ENCODE measurements at regions not wholly inside any gene's neighbourhood (a gene's known extent, or its start where the extent isn't known, plus 50 kb on each side); places are given as distances from the start of the nearest gene placed in this dataset.

GRCh38 chr6:132244744-132245143, 156.5 kb downstream of the MOXD1 start:
- no peak for TF ChIP-seq POLR2AphosphoS5 (IDR thresholded peaks at IDR 0.05; ENCODE audit: borderline replicate concordance, low read depth, low read length)
- no peak for TF ChIP-seq EZH2 (IDR thresholded peaks at IDR 0.05)
- no peak for TF ChIP-seq FOXP2 (optimal IDR thresholded peaks at IDR 0.05; ENCODE audit: control extremely low read depth, extremely low read length, insufficient read depth)
- no peaks in the 10 kb centered on the region for H3K9me3 ChIP-seq (ENCODE audit: low read depth, low read length)
- no peaks in the 10 kb centered on the region for H3K36me3 ChIP-seq (ENCODE audit: insufficient read depth, low read length)

GRCh38 chr6:132236744-132237143, 164.5 kb downstream of the MOXD1 start:
- no peaks in the 10 kb centered on the region for H3K9me3 ChIP-seq (ENCODE audit: low read depth, low read length)
- no peak for TF ChIP-seq FOXP2 (optimal IDR thresholded peaks at IDR 0.05; ENCODE audit: control extremely low read depth, extremely low read length, insufficient read depth)
- no peak for TF ChIP-seq POLR2AphosphoS5 (IDR thresholded peaks at IDR 0.05; ENCODE audit: borderline replicate concordance, low read depth, low read length)
- no peak for TF ChIP-seq EZH2 (IDR thresholded peaks at IDR 0.05)
- H3K36me3 ChIP-seq (ENCODE audit: insufficient read depth, low read length): no peaks in the 10 kb centered on the region
- no peak overlapping the region for H3K9ac ChIP-seq (ENCODE audit: insufficient read length)
- H3K27ac ChIP-seq: no peak overlapping the region
- DNase-seq (ENCODE audit: low read depth, low spot score): no peak
- no peak overlapping the region for H3K4me3 ChIP-seq

More at GRCh38 chr6:132244744-132245143, 156.5 kb downstream of the MOXD1 start:
- H3K4me3 ChIP-seq: no peak overlapping the region
- no peak overlapping the region for H3K9ac ChIP-seq (ENCODE audit: insufficient read length)
- H3K27ac ChIP-seq: no peak overlapping the region
- no peak for DNase-seq (ENCODE audit: low read depth, low spot score)

DNA sequence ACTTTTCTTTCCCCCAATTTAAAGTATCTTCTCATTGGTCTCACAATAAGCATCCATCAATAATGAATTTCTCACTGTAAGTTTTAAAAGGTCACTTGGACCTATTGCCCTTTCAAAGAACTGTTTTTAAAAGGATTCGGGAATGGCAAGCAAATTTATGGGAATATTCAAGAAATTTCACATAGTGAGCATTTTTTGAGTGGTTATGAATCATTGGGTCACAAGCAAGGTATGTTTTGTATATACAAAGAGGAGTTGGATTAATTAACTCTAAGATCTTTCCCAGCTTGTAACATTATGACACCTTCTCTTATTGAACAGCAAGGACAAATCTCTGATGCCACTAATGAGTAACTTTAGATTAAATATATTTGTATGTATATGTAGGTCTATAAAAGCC, 165.0 kb downstream of the MOXD1 start:
- H3K36me3 ChIP-seq (ENCODE audit: insufficient read depth, low read length): no peaks in the 10 kb centered on the region
- DNase-seq (ENCODE audit: low read depth, low spot score): no peak
- H3K4me3 ChIP-seq: no peak overlapping the region
- no peak overlapping the region for H3K27ac ChIP-seq
- H3K9ac ChIP-seq (ENCODE audit: insufficient read length): no peak overlapping the region
- TF ChIP-seq POLR2AphosphoS5 (IDR thresholded peaks at IDR 0.05; ENCODE audit: borderline replicate concordance, low read depth, low read length) (no peak), FOXP2 (optimal IDR thresholded peaks at IDR 0.05; ENCODE audit: control extremely low read depth, extremely low read length, insufficient read depth) (no peak), EZH2 (IDR thresholded peaks at IDR 0.05) (no peak)
- H3K9me3 ChIP-seq (ENCODE audit: low read depth, low read length): no peaks in the 10 kb centered on the region

GRCh38 chr6:132235596-132236280, 165.5 kb downstream of the MOXD1 start:
- no peaks in the 10 kb centered on the region for H3K9me3 ChIP-seq (ENCODE audit: low read depth, low read length)
- H3K36me3 ChIP-seq (ENCODE audit: insufficient read depth, low read length): no peaks in the 10 kb centered on the region
- H3K9ac ChIP-seq (ENCODE audit: insufficient read length): no peak overlapping the region
- no peak overlapping the region for H3K4me3 ChIP-seq
- no peak overlapping the region for H3K27ac ChIP-seq
- TF ChIP-seq EZH2 (IDR thresholded peaks at IDR 0.05) (no peak), POLR2AphosphoS5 (IDR thresholded peaks at IDR 0.05; ENCODE audit: borderline replicate concordance, low read depth, low read length) (no peak), FOXP2 (optimal IDR thresholded peaks at IDR 0.05; ENCODE audit: control extremely low read depth, extremely low read length, insufficient read depth) (no peak)
- DNase-seq (ENCODE audit: low read depth, low spot score): no peak

- no peaks in the 10 kb centered on the region for H3K9me3 ChIP-seq (ENCODE audit: low read depth, low read length)
- DNase-seq (ENCODE audit: low read depth, low spot score): no peak
- H3K4me3 ChIP-seq: no peak overlapping the region
- no peak overlapping the region for H3K9ac ChIP-seq (ENCODE audit: insufficient read length)
- H3K27ac ChIP-seq: no peak overlapping the region
- H3K36me3 ChIP-seq (ENCODE audit: insufficient read depth, low read length): no peaks in the 10 kb centered on the region
- TF ChIP-seq POLR2AphosphoS5 (IDR thresholded peaks at IDR 0.05; ENCODE audit: borderline replicate concordance, low read depth, low read length): no peak
- TF ChIP-seq EZH2 (IDR thresholded peaks at IDR 0.05): no peak
- no peak for TF ChIP-seq FOXP2 (optimal IDR thresholded peaks at IDR 0.05; ENCODE audit: control extremely low read depth, extremely low read length, insufficient read depth)
Observed at GRCh38 chr6:132234356-132234755, 166.9 kb downstream of the MOXD1 start.

DNA sequence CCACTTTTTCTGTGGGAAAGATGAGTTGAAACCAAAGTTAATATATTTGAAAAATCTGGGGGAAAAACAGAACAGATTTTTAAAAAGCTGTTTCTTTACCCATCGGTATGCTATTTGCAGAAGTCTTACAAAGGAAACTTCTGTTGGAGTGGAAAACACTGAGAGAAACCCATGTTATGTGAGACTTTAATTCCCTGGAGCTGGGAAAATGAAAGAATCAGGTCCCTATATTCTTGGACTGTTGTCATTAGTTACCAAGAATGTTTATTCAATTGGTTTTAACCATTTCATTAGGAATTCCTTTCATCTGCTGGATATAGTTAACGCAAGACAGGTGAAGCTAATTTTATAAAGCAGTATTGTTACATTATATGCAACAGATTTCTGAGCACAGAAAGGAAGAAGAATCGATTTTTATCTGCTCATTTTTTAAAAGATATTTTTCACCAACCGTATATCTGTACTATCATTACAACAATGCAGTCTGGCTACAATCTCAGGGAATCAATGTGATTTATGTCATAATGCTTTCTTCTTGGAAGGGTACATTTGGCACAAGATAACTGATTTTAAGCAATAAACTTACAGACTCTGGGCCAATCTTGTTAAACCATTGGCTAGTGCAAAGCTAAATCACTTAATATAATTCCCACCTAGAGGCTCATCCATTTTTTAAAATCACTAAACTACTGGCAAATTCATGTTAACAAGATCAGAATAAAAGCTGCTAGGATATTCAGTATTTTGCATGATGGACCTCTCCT, 170.0 kb downstream of the MOXD1 start:
- TF ChIP-seq FOXP2 (optimal IDR thresholded peaks at IDR 0.05; ENCODE audit: control extremely low read depth, extremely low read length, insufficient read depth): no peak
- no peak for TF ChIP-seq POLR2AphosphoS5 (IDR thresholded peaks at IDR 0.05; ENCODE audit: borderline replicate concordance, low read depth, low read length)
- TF ChIP-seq EZH2 (IDR thresholded peaks at IDR 0.05): no peak
- no peak for DNase-seq (ENCODE audit: low read depth, low spot score)
- Histone ChIP-seq H3K36me3 (ENCODE audit: insufficient read depth, low read length) (no peaks in the 10 kb centered on the region), H3K9me3 (ENCODE audit: low read depth, low read length) (no peaks in the 10 kb centered on the region), H3K27ac (no peak overlapping the region), H3K9ac (ENCODE audit: insufficient read length) (no peak overlapping the region), H3K4me3 (no peak overlapping the region)

- no peaks in the 10 kb centered on the region for H3K9me3 ChIP-seq (ENCODE audit: low read depth, low read length)
- H3K36me3 ChIP-seq (ENCODE audit: insufficient read depth, low read length): no peaks in the 10 kb centered on the region
- H3K9ac ChIP-seq (ENCODE audit: insufficient read length): no peak overlapping the region
- no peak overlapping the region for H3K4me3 ChIP-seq
- DNase-seq (ENCODE audit: low read depth, low spot score): no peak
- H3K27ac ChIP-seq: no peak overlapping the region
- TF ChIP-seq EZH2 (IDR thresholded peaks at IDR 0.05): no peak
- TF ChIP-seq POLR2AphosphoS5 (IDR thresholded peaks at IDR 0.05; ENCODE audit: borderline replicate concordance, low read depth, low read length): no peak
- TF ChIP-seq FOXP2 (optimal IDR thresholded peaks at IDR 0.05; ENCODE audit: control extremely low read depth, extremely low read length, insufficient read depth): no peak
Observed at GRCh38 chr6:132228894-132229293, 172.4 kb downstream of the MOXD1 start.

GRCh38 chr6:132227904-132228303, 173.4 kb downstream of the MOXD1 start:
- Histone ChIP-seq H3K4me3 (no peak overlapping the region), H3K27ac (no peak overlapping the region), H3K9me3 (ENCODE audit: low read depth, low read length) (no peaks in the 10 kb centered on the region), H3K9ac (ENCODE audit: insufficient read length) (no peak overlapping the region), H3K36me3 (ENCODE audit: insufficient read depth, low read length) (no peaks in the 10 kb centered on the region)
- TF ChIP-seq POLR2AphosphoS5 (IDR thresholded peaks at IDR 0.05; ENCODE audit: borderline replicate concordance, low read depth, low read length): no peak
- TF ChIP-seq EZH2 (IDR thresholded peaks at IDR 0.05): no peak
- TF ChIP-seq FOXP2 (optimal IDR thresholded peaks at IDR 0.05; ENCODE audit: control extremely low read depth, extremely low read length, insufficient read depth): no peak
- DNase-seq (ENCODE audit: low read depth, low spot score): no peak
